HEK293 (cell line): ENCODE measurements at regions not wholly inside any gene's neighbourhood (a gene's known extent, or its start where the extent isn't known, plus 50 kb on each side); places are given as distances from the start of the nearest gene placed in this dataset.

Experiments used
- YY1 ChIP-seq: fragments of 450-650 bp; formaldehyde crosslinking; IDR thresholded peaks from 2 replicates; pipeline ENCODE4 v1.5.1; 2018; ENCODE audit warnings: missing biosample characterization, missing genetic modification characterization
- ZNF184 ChIP-seq: fragments of 450-650 bp; IDR thresholded peaks from 2 replicates; pipeline ENCODE4 v1.5.1; 2018; ENCODE audit warnings: missing biosample characterization, mild to moderate bottlenecking, missing genetic modification characterization
- ZNF513 ChIP-seq: fragments of 450-650 bp; IDR thresholded peaks from 2 replicates; pipeline ENCODE4 v1.5.1; 2018; ENCODE audit warnings: missing biosample characterization, missing genetic modification characterization

- no peak for TF ChIP-seq ZNF513 (tag by site-specific recombination)
- TF ChIP-seq ZNF184 (tag by site-specific recombination) = no peak
- TF ChIP-seq YY1 = no peak
Observed at GRCh38 chr9:16098306-16098705, 545.5 kb downstream of the CCDC171 start.
